ENCODE measurements at regions not wholly inside any gene's neighbourhood (a gene's known extent, or its start where the extent isn't known, plus 50 kb on each side); places are given as distances from the start of the nearest gene placed in this dataset.

- no peaks in the 10 kb centered on the region for H3K79me2 ChIP-seq (ENCODE audit: control insufficient read depth, insufficient read depth, low read length)
- TF ChIP-seq CTCF (conservative IDR thresholded peaks at IDR 0.05 in 1 of 2, IDR thresholded peaks at IDR 0.05 in 1 of 2; ENCODE audit: low read depth in 1 of 2, low read length in 2 of 2) (no peak), EZH2 (IDR thresholded peaks at IDR 0.05; ENCODE audit: low read length, missing control alignments) (no peak)
- no peak overlapping the region for H3K4me2 ChIP-seq (ENCODE audit: extremely low read depth, insufficient read depth, low read length)
- no peak overlapping the region for H3K9ac ChIP-seq (ENCODE audit: insufficient read depth, low read length)
- H2AFZ ChIP-seq (ENCODE audit: low read length): no peak overlapping the region
- H3K36me3 ChIP-seq (ENCODE audit: control insufficient read depth, insufficient read depth, low read length): no peaks in the 10 kb centered on the region
- H3K9me3 ChIP-seq (ENCODE audit: control insufficient read depth, insufficient read depth, low read depth, low read length): no peaks in the 10 kb centered on the region
- no peak overlapping the region for H3K4me3 ChIP-seq (replicated peaks in 1 of 4; ENCODE audit: control extremely low read depth in 1 of 4, insufficient read depth in 1 of 4, low read depth in 3 of 4, low read length in 4 of 4)
- H3K4me1 ChIP-seq (ENCODE audit: control insufficient read depth, extremely low read depth, insufficient read depth, low read length): no peaks in the 10 kb centered on the region
- DNase-seq (ENCODE audit: low read depth in 2 of 2): no peak
- no peak overlapping the region for H3K27ac ChIP-seq (ENCODE audit: insufficient read depth, low read length)
- H3K27me3 ChIP-seq (ENCODE audit: control insufficient read depth, insufficient read depth, low read length): no peaks in the 10 kb centered on the region
- H4K20me1 ChIP-seq (ENCODE audit: control insufficient read depth, extremely low read depth, insufficient read depth, low read length): no peaks in the 10 kb centered on the region
Measured at GRCh38 chr1:91162613-91163012, 140.8 kb upstream of the ZNF644 start.

- no peaks in the 10 kb centered on the region for H3K9me3 ChIP-seq (ENCODE audit: control insufficient read depth, insufficient read depth, low read depth, low read length)
- H4K20me1 ChIP-seq (ENCODE audit: control insufficient read depth, extremely low read depth, insufficient read depth, low read length): no peaks in the 10 kb centered on the region
- no peak overlapping the region for H3K4me3 ChIP-seq (replicated peaks in 1 of 4; ENCODE audit: control extremely low read depth in 1 of 4, insufficient read depth in 1 of 4, low read depth in 3 of 4, low read length in 4 of 4)
- H3K27ac ChIP-seq (ENCODE audit: insufficient read depth, low read length): no peak overlapping the region
- H3K27me3 ChIP-seq (ENCODE audit: control insufficient read depth, insufficient read depth, low read length): no peaks in the 10 kb centered on the region
- H3K36me3 ChIP-seq (ENCODE audit: control insufficient read depth, insufficient read depth, low read length): no peaks in the 10 kb centered on the region
- TF ChIP-seq EZH2 (IDR thresholded peaks at IDR 0.05; ENCODE audit: low read length, missing control alignments): no peak
- TF ChIP-seq CTCF (conservative IDR thresholded peaks at IDR 0.05 in 1 of 2, IDR thresholded peaks at IDR 0.05 in 1 of 2; ENCODE audit: low read depth in 1 of 2, low read length in 2 of 2): no peak
- no peak overlapping the region for H3K4me2 ChIP-seq (ENCODE audit: extremely low read depth, insufficient read depth, low read length)
- no peaks in the 10 kb centered on the region for H3K79me2 ChIP-seq (ENCODE audit: control insufficient read depth, insufficient read depth, low read length)
- no peak overlapping the region for H2AFZ ChIP-seq (ENCODE audit: low read length)
- no peak for DNase-seq (ENCODE audit: low read depth in 2 of 2)
- H3K9ac ChIP-seq (ENCODE audit: insufficient read depth, low read length): no peak overlapping the region
- no peaks in the 10 kb centered on the region for H3K4me1 ChIP-seq (ENCODE audit: control insufficient read depth, extremely low read depth, insufficient read depth, low read length)
Measured at GRCh38 chr1:91161749-91162148, 139.9 kb upstream of the ZNF644 start.

- H3K4me2 ChIP-seq (ENCODE audit: extremely low read depth, insufficient read depth, low read length): no peak overlapping the region
- no peak overlapping the region for H3K9ac ChIP-seq (ENCODE audit: insufficient read depth, low read length)
- no peak for DNase-seq (ENCODE audit: low read depth in 2 of 2)
- no peaks in the 10 kb centered on the region for H3K27me3 ChIP-seq (ENCODE audit: control insufficient read depth, insufficient read depth, low read length)
- H3K4me1 ChIP-seq (ENCODE audit: control insufficient read depth, extremely low read depth, insufficient read depth, low read length): no peaks in the 10 kb centered on the region
- TF ChIP-seq CTCF (conservative IDR thresholded peaks at IDR 0.05 in 1 of 2, IDR thresholded peaks at IDR 0.05 in 1 of 2; ENCODE audit: low read depth in 1 of 2, low read length in 2 of 2) (no peak), EZH2 (IDR thresholded peaks at IDR 0.05; ENCODE audit: low read length, missing control alignments) (no peak)
- no peaks in the 10 kb centered on the region for H3K79me2 ChIP-seq (ENCODE audit: control insufficient read depth, insufficient read depth, low read length)
- H3K9me3 ChIP-seq (ENCODE audit: control insufficient read depth, insufficient read depth, low read depth, low read length): no peaks in the 10 kb centered on the region
- no peaks in the 10 kb centered on the region for H3K36me3 ChIP-seq (ENCODE audit: control insufficient read depth, insufficient read depth, low read length)
- H3K4me3 ChIP-seq (replicated peaks in 1 of 4; ENCODE audit: control extremely low read depth in 1 of 4, insufficient read depth in 1 of 4, low read depth in 3 of 4, low read length in 4 of 4): no peak overlapping the region
- no peak overlapping the region for H2AFZ ChIP-seq (ENCODE audit: low read length)
- H3K27ac ChIP-seq (ENCODE audit: insufficient read depth, low read length): no peak overlapping the region
- H4K20me1 ChIP-seq (ENCODE audit: control insufficient read depth, extremely low read depth, insufficient read depth, low read length): no peaks in the 10 kb centered on the region
Measured at GRCh38 chr1:91161166-91161565, 139.3 kb upstream of the ZNF644 start.

All from fibroblast of lung (primary cell).